ENCODE measurements at regions not wholly inside any gene's neighbourhood (a gene's known extent, or its start where the extent isn't known, plus 50 kb on each side); places are given as distances from the start of the nearest gene placed in this dataset.

DNA sequence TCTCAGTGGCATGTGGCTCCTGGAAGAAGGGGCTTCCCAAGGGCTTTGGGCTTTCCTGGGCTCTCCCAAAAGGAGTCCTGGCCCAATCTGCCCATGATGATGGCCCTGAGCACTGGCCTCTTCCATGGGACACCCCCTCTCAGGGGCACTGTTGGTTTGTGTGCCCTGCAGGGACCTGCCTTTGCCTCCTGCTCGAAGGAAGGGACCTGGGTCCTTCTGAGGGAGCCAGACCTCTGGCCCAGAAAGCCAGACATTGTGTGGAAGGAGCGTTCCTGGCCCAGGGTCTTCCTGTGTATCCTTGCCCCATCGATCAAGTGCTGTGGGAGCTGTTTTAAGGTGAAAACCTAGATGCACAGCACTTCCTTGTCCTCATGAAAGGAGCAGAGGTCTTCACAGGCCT, 1689.3 kb downstream of the TP53TG3F start:
- no peak for TF ChIP-seq RAD21 (IDR thresholded peaks at IDR 0.05; ENCODE audit: low read depth)
- TF ChIP-seq EZH2phosphoT487 (IDR thresholded peaks at IDR 0.05; ENCODE audit: borderline replicate concordance), result no peak
- no peak for TF ChIP-seq CTCF (IDR thresholded peaks at IDR 0.05 in 2 of 3, conservative IDR thresholded peaks at IDR 0.05 in 1 of 3; ENCODE audit: borderline replicate concordance in 1 of 3, insufficient read depth in 1 of 3, low read depth in 2 of 3, low read length in 2 of 3)
- no peak for TF ChIP-seq CEBPB (IDR thresholded peaks at IDR 0.05; ENCODE audit: low read depth)
- TF ChIP-seq ZNF274 (IDR thresholded peaks at IDR 0.05; ENCODE audit: low read depth, low read length), result no peak
- TF ChIP-seq, protein P1, sequence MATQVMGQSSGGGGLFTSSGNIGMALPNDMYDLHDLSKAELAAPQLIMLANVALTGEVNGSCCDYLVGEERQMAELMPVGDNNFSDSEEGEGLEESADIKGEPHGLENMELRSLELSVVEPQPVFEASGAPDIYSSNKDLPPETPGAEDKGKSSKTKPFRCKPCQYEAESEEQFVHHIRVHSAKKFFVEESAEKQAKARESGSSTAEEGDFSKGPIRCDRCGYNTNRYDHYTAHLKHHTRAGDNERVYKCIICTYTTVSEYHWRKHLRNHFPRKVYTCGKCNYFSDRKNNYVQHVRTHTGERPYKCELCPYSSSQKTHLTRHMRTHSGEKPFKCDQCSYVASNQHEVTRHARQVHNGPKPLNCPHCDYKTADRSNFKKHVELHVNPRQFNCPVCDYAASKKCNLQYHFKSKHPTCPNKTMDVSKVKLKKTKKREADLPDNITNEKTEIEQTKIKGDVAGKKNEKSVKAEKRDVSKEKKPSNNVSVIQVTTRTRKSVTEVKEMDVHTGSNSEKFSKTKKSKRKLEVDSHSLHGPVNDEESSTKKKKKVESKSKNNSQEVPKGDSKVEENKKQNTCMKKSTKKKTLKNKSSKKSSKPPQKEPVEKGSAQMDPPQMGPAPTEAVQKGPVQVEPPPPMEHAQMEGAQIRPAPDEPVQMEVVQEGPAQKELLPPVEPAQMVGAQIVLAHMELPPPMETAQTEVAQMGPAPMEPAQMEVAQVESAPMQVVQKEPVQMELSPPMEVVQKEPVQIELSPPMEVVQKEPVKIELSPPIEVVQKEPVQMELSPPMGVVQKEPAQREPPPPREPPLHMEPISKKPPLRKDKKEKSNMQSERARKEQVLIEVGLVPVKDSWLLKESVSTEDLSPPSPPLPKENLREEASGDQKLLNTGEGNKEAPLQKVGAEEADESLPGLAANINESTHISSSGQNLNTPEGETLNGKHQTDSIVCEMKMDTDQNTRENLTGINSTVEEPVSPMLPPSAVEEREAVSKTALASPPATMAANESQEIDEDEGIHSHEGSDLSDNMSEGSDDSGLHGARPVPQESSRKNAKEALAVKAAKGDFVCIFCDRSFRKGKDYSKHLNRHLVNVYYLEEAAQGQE (IDR thresholded peaks at IDR 0.05; ENCODE audit: low read depth), result no peak
- no peak for TF ChIP-seq JUND (IDR thresholded peaks at IDR 0.05)
- no peak for TF ChIP-seq ATF3 (IDR thresholded peaks at IDR 0.05)

Data from HCT116 (cell line).